ENCODE measurements at regions not wholly inside any gene's neighbourhood (a gene's known extent, or its start where the extent isn't known, plus 50 kb on each side); places are given as distances from the start of the nearest gene placed in this dataset.
"Not testable (repeated sequence)": the region's sequence is repeated elsewhere in the genome, so short reads cannot be mapped to it uniquely, and the experiment has no call there.

DNA sequence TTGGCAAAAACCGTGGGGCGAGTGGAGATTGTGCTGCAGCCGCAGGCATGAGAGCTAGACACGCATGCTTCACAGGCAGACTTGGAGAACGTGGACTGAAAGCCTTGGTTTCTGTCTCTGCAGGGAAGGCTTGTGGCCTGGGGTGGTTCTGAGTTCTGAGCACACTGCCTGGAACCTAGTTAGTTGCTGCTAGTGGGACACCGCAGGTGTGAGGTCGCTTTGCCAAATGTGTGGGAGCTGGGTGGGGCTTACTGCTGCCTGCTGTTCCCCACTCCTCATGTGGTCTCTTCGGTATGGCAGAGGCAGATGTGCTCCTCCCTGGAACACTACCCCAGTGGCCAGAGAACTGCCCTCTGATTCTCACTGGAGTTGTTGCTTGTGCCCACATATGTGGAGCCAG lies 484.0 kb downstream of the MMUT start:
- Histone ChIP-seq H3K27me3 (ENCODE audit: control insufficient read depth, insufficient read depth, low read length) (no peaks in the 10 kb centered on the region), H3K36me3 (replicated peaks; ENCODE audit: control insufficient read depth, insufficient read depth, low read length) (no peaks in the 10 kb centered on the region), H3K4me3 (ENCODE audit: insufficient read depth, low read depth, low read length) (no peak overlapping the region)
- DNase-seq = no peak

DNA sequence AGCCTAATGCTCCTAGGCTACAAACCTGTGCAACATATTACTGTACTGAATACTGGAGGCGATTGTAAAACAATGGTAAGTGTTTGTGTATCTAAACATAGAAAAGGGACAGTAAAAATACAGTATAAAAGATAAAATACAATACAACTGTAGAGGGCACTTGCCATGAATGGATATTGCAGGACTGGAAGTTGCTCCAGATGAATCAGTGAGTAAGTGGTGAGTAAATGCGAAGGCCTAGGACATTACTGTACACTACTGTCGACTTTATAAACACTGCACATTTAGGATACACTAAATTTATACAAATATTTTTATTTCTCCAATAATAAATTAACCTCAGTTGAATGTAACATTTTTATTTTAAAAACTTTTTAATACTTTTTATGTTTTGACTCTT lies 485.0 kb downstream of the MMUT start:
- DNase-seq = no peak
- Histone ChIP-seq H3K27me3 (ENCODE audit: control insufficient read depth, insufficient read depth, low read length) (no peaks in the 10 kb centered on the region), H3K4me3 (ENCODE audit: insufficient read depth, low read depth, low read length) (no peak overlapping the region), H3K36me3 (replicated peaks; ENCODE audit: control insufficient read depth, insufficient read depth, low read length) (no peaks in the 10 kb centered on the region)

DNA sequence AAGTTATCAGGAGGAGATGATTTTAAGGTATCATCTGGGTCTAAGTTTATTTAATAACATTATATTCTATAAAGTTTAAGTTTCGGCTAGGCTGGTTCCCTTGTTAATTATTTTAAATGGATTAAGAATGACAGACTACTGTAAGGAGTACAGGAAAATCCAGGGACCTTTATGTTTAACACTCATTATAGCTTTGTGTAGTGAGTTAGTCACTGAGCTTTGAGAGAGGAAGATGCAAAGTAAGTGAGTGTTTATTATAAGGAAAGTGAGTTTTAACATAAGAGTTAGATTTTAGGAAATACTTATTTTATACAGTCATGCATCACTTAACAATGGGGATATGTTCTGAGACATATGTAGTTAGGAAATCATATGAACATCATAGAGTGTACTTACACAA lies 485.5 kb downstream of the MMUT start:
- DNase-seq = no peak
- H3K4me3 ChIP-seq (ENCODE audit: insufficient read depth, low read depth, low read length) = no peak overlapping the region
- H3K27me3 ChIP-seq (ENCODE audit: control insufficient read depth, insufficient read depth, low read length) = no peaks in the 10 kb centered on the region
- no peaks in the 10 kb centered on the region for H3K36me3 ChIP-seq (replicated peaks; ENCODE audit: control insufficient read depth, insufficient read depth, low read length)

DNA sequence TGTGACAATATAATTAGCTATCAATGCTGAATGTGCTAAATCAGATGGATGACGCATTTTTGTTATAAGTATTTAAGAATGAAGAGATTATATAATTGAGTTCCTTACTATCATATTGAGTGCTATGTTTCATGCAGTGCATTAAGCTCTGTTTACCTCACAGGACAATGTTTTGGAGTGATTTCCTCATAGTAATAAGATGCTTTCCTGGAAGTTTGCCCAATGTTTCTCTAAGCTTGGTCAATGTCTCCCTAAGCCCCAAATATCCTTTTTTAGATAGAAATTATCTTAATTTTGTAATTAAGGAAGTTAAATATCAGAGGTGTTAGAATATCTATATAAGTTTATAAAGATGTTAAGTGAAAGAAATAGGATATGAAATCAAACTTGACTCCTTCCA lies 489.6 kb downstream of the MMUT start:
- Histone ChIP-seq H3K36me3 (replicated peaks; ENCODE audit: control insufficient read depth, insufficient read depth, low read length) (no peaks in the 10 kb centered on the region), H3K27me3 (ENCODE audit: control insufficient read depth, insufficient read depth, low read length) (no peaks in the 10 kb centered on the region), H3K4me3 (ENCODE audit: insufficient read depth, low read depth, low read length) (no peak overlapping the region)
- DNase-seq = no peak

DNA sequence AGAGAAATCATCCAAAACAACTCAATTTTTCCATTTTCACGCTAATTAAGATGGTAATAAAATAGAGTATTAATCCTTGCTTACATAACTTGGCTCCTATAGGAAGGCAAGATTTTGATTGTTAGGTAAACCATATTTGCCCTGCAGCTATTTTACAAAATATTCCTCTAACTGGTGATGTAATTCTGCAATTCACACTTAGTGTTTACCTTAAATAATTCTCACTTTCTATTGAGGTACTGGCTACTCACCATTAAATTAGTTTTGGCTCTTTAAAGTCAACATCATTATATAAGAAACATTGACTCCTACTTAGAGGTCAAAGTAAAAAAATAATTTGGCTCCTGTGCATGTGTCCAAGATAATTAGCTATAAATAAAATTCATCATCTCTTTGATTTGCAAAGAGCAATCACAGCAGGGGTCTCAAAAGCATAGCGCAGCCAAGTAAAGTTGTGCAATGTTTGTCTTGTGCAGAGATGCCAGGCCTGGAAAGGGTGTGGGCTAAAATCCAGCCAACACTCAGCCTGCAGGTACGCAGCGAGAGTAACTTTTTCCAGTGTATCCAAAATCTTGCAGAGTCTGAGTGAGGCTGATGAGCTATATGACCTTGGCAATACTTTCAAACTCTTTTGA lies 501.2 kb downstream of the MMUT start:
- Histone ChIP-seq H3K4me3 (ENCODE audit: insufficient read depth, low read depth, low read length) (no peak overlapping the region), H3K27me3 (ENCODE audit: control insufficient read depth, insufficient read depth, low read length) (no peaks in the 10 kb centered on the region), H3K36me3 (replicated peaks; ENCODE audit: control insufficient read depth, insufficient read depth, low read length) (no peaks in the 10 kb centered on the region)
- no peak for DNase-seq

DNA sequence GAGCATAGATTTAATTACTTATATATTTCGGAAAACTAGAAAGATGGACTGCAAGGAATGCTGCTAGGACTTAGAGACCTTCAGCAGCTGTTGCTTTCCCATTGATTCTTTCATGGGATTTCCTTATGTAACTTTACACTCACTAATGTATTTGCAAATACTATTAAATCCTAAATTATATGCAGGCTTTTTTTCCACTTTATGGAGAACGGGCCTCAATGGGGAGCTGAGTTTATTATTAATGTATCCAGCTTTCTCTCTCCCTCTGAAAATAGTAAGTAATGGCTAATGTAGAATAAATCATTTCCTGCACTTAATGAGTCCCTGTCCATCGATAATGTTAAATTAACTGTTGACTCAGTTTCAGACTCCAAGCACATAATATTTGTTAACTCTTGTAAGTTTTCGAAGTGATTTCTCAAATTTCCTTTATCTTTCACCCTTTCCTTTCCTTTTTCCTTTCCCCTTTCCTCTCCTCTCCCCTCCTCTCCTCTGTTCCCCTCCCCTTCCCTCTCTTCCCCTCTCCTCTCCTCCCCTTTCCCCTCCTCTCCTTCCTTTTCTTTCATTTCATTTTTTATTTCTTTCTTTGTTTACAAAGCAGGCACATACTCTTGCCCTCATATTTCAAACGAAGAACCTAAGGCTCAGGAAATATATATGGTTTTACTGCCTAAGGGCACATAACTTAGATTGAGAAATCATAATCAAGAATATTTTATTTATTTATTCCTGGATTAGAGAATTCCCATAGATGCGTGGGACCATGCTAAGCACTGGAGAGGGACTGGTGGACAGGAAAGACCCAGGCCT lies 503.6 kb downstream of the MMUT start:
- H3K4me3 ChIP-seq (ENCODE audit: insufficient read depth, low read depth, low read length) = no peak overlapping the region
- no peaks in the 10 kb centered on the region for H3K36me3 ChIP-seq (replicated peaks; ENCODE audit: control insufficient read depth, insufficient read depth, low read length)

DNA sequence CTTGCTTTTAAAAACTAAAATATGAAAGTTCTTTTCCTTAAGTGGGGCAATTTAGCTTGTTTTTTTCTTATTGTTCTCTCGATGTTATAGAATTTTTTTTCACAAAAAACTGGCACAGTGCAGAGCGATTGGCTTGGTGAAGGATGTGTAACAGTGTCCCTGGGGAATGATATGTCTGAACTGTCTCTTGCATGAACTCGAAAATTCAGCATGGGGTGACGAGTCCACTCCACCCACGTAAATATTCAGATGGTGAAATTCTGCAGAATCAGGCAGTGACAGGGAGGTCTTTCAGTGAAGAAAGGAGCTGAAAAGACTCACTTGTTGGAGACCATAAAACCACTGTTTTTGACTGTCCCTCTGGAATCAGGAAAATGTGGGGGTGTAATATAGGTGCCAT lies 505.3 kb downstream of the MMUT start:
- DNase-seq = no peak
- Histone ChIP-seq H3K27me3 (ENCODE audit: control insufficient read depth, insufficient read depth, low read length) (no peaks in the 10 kb centered on the region), H3K36me3 (replicated peaks; ENCODE audit: control insufficient read depth, insufficient read depth, low read length) (no peaks in the 10 kb centered on the region), H3K4me3 (ENCODE audit: insufficient read depth, low read depth, low read length) (no peak overlapping the region)

More for the DNA sequence above, 503.6 kb downstream of the MMUT start:
- DNase-seq = no peak
- H3K27me3 ChIP-seq (ENCODE audit: control insufficient read depth, insufficient read depth, low read length) = no peaks in the 10 kb centered on the region

DNA sequence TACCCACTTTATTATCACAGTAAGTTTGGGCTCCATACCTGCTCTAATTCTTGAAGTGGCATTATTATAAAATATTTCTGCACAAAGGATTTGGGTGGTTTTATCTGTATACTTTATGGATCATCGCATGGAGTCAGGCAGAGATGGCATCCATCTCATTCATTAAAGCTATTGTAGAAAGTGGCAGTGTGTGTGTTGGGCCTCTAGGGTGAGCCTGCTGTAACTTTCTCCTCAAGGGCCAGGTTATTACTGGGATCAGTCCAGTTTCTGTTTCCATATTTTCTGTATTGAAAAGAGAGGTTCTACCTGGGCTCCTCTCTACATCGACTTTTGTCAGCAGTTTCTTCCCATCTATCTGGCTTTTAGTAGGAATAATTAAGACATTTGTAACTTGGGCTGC lies 511.1 kb downstream of the MMUT start:
- no peak for DNase-seq
- H3K27me3 ChIP-seq (ENCODE audit: control insufficient read depth, insufficient read depth, low read length) = no peaks in the 10 kb centered on the region

DNA sequence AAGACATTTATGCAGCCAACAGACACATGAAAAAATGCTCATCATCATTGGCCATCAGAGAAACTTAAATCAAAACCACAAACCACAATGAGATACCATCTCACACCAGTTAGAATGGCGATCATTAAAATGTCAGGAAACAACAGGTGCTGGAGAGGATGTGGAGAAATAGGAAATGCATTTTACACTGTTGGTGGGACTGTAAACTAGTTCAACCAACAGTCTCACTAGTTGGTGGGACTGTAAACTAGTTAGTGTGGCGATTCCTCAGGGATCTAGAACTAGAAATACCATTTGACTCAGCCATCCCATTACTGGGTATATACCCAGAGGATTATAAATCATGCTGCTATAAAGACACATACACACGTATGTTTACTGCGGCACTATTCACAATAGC lies 518.8 kb downstream of the MMUT start:
- H3K4me3 ChIP-seq (ENCODE audit: insufficient read depth, low read depth, low read length); H3K27me3 ChIP-seq (ENCODE audit: control insufficient read depth, insufficient read depth, low read length); DNase-seq; H3K36me3 ChIP-seq (replicated peaks; ENCODE audit: control insufficient read depth, insufficient read depth, low read length): not testable (repeated sequence)

More for the DNA sequence above, 511.1 kb downstream of the MMUT start:
- Histone ChIP-seq H3K36me3 (replicated peaks; ENCODE audit: control insufficient read depth, insufficient read depth, low read length) (no peaks in the 10 kb centered on the region), H3K4me3 (ENCODE audit: insufficient read depth, low read depth, low read length) (no peak overlapping the region)

DNA sequence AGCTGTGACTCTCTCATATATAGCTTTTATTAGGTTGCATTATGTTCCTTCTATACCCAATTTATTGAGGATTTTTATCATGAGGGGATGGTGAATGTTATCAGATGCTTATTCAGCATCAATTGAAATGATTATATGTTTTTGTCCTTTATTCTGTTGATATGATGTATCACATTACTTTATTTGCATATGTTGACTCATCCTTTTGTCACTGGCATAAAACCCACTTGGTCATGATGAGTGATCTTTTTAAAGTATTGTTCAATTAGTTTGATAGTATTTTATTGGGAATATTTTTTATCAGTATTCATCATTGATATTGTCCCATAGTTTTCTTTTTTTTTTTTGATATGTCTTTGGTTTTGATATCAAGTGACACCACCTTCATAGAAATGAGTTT lies 529.9 kb downstream of the MMUT start:
- no peak overlapping the region for H3K4me3 ChIP-seq (ENCODE audit: insufficient read depth, low read depth, low read length)
- H3K27me3 ChIP-seq (ENCODE audit: control insufficient read depth, insufficient read depth, low read length) = no peaks in the 10 kb centered on the region
- no peak for DNase-seq
- no peaks in the 10 kb centered on the region for H3K36me3 ChIP-seq (replicated peaks; ENCODE audit: control insufficient read depth, insufficient read depth, low read length)

DNA sequence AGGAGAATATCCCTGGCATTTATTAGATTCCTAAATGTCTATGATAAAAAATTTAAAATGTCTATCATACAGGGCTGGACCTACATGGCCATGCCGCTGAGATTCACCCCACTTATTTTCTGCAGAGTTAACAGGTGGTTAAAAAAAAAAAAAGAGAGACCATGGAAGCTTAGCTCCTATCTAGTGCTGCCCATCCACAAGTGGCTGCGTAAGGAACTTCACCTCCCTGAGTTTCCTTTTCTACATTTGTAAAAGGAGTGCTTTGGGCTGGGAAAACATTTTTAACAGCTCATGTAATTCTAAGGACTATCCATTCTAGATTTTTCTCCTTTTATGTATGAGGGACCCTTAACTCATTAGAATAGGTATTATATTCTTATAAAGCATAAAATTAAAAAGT lies 534.1 kb downstream of the MMUT start:
- DNase-seq = peak; percentile 6
- H3K4me3 ChIP-seq (ENCODE audit: insufficient read depth, low read depth, low read length) = no peak overlapping the region

DNA sequence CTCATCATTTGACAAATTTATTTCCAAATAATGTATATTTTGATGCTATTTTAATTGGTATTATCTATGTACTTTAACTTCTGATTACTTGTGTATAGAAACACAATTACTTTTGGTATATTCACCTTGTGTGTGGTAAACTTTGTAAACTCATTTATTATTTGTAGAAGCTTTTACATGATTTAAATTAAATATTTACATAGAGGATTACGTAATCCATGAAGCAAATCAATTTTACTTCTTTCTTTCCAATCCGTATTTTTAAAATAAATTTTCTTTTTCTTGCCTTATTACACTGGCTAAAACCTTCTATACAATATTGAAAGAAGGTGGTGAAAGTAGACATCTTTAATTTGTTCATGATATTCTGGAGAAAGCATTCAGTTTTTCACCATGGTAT lies 540.2 kb downstream of the MMUT start:
- H3K27me3 ChIP-seq (ENCODE audit: control insufficient read depth, insufficient read depth, low read length) = no peaks in the 10 kb centered on the region
- H3K4me3 ChIP-seq (ENCODE audit: insufficient read depth, low read depth, low read length) = no peak overlapping the region
- no peaks in the 10 kb centered on the region for H3K36me3 ChIP-seq (replicated peaks; ENCODE audit: control insufficient read depth, insufficient read depth, low read length)
- DNase-seq = no peak

More for the DNA sequence above, 534.1 kb downstream of the MMUT start:
- no peaks in the 10 kb centered on the region for H3K36me3 ChIP-seq (replicated peaks; ENCODE audit: control insufficient read depth, insufficient read depth, low read length)
- no peaks in the 10 kb centered on the region for H3K27me3 ChIP-seq (ENCODE audit: control insufficient read depth, insufficient read depth, low read length)

DNA sequence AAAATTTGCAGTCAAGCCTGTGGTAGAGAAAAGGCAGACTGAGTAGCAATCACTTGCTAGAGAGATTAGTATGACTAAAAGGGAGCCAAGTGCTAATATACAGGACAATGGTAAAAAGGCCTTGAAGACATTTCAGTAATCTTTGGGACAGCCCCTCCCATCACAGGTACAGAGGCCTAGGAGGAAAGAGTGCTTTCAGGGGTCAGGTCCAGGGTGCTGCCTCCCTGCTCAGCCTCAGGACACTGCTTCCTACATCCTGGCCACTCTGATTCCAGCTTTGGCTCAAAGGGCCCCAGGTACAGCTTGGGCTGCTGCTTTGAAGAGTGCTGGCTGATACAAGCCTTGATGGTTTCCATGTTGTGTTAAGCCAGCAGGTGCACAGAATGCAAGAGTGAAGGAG lies 543.5 kb downstream of the MMUT start:
- no peaks in the 10 kb centered on the region for H3K27me3 ChIP-seq (ENCODE audit: control insufficient read depth, insufficient read depth, low read length)
- peak; percentile 2 for DNase-seq

DNA sequence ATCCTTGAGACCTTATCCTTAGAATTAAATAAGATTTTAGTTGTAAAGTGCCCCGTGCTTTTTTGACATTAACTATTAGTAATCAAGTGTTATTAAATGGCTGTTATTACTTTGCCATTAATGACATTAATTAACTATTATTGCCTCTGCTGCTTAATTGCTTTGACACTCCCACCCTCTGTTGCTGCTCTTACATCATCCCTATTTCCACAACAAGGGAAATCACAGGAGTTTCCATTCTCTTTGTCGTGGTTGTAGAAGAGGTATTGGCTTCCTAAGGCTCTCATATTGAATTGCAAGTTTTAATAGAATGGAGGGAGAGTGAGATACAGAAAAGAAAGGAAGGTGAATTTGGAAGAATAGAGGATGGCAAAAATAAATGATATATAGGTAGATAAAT lies 545.8 kb downstream of the MMUT start:
- Histone ChIP-seq H3K4me3 (ENCODE audit: insufficient read depth, low read depth, low read length) (no peak overlapping the region), H3K27me3 (ENCODE audit: control insufficient read depth, insufficient read depth, low read length) (no peaks in the 10 kb centered on the region), H3K36me3 (replicated peaks; ENCODE audit: control insufficient read depth, insufficient read depth, low read length) (no peaks in the 10 kb centered on the region)
- peak; percentile 8 for DNase-seq

More for the DNA sequence above, 543.5 kb downstream of the MMUT start:
- Histone ChIP-seq H3K36me3 (replicated peaks; ENCODE audit: control insufficient read depth, insufficient read depth, low read length) (no peaks in the 10 kb centered on the region), H3K4me3 (ENCODE audit: insufficient read depth, low read depth, low read length) (no peak overlapping the region)

DNA sequence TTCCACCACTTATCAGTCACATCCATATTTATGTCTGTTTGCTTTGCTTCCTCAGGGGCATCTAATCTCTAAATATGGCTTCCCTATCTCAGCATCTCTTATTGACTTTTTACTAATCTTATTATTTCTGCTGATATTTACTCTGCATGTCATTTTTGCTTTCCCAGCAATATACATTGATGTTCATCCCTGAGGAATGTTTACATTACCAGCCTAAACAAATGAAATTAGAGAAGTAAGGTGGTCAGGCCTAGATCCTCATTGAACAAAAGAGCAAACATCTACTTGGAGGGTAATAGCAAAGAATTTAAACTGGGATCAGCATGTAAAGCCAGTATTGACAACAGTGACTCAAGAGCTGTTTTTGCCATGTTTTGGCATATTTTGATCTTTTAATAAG lies 546.4 kb downstream of the MMUT start:
- Histone ChIP-seq H3K36me3 (replicated peaks; ENCODE audit: control insufficient read depth, insufficient read depth, low read length) (no peaks in the 10 kb centered on the region), H3K27me3 (ENCODE audit: control insufficient read depth, insufficient read depth, low read length) (no peaks in the 10 kb centered on the region), H3K4me3 (ENCODE audit: insufficient read depth, low read depth, low read length) (no peak overlapping the region)
- DNase-seq = no peak

All from H7 (cell line).